Tibial artery (tissue), 4 donors: ENCODE measurements at regions not wholly inside any gene's neighbourhood (a gene's known extent, or its start where the extent isn't known, plus 50 kb on each side); places are given as distances from the start of the nearest gene placed in this dataset.

Experiments
- DNase-seq, 2 donors: peaks; one replicate each; pipeline ENCODE4 v3.0.0-alpha.2; 2019
- H3K27ac ChIP-seq, 2 donors: fragments of 200-600 bp; sonication (generic) in 1 of 2; 1 replicate in 1 of 2; 2 replicates in 1 of 2; pipeline ENCODE4 v1.5.1; 2018 to 2019; ENCODE audit warnings: mild to moderate bottlenecking in 1 of 2
- H3K27me3 ChIP-seq, 2 donors: fragments of 200-600 bp; sonication (generic) in 1 of 2; one replicate each; pipeline versions ENCODE4 v1.5.1 to v1.6.0; 2016 to 2019
- H3K36me3 ChIP-seq, 3 donors: fragments of 200-600 bp; sonication (generic) in 2 of 3; one replicate each; pipeline ENCODE4 v1.5.1; 2016 to 2019; ENCODE audit warnings: mild to moderate bottlenecking in 2 of 3
- H3K4me1 ChIP-seq, 4 donors: fragments of 200-600 bp; sonication (generic) in 2 of 4; 1 replicate in 3 of 4; 2 replicates in 1 of 4; pipeline ENCODE4 v1.5.1; 2016 to 2019
- H3K4me3 ChIP-seq, 2 donors: fragments of 200-600 bp; sonication (generic) in 1 of 2; 1 replicate in 1 of 2; 2 replicates in 1 of 2; pipeline ENCODE4 v1.5.1; 2018 to 2019; ENCODE audit warnings: mild to moderate bottlenecking in 2 of 2
- H3K9me3 ChIP-seq, 3 donors: fragments of 200-600 bp; sonication (generic) in 1 of 3; one replicate each; pipeline ENCODE4 v1.5.1; 2016 to 2019
- CTCF ChIP-seq, 2 experiments: fragments of 200-600 bp in 1 of 2; fragments of 450-650 bp in 1 of 2; IDR thresholded peaks; one replicate each; pipeline ENCODE4 v1.5.1; 2017 to 2019; ENCODE audit warnings: antibody characterized with exemption in 2 of 2, mild to moderate bottlenecking in 1 of 2, moderate library complexity in 1 of 2
- intact Hi-C: fragments of 100-400 bp; cut with DNase I; formaldehyde crosslinking; loops from one replicate; pipeline ENCODE4 v1.15.0; 2023; ENCODE audit warnings: low total_unique reads

GRCh38 chr1:187096689-187097088 is 267.9 kb downstream of the PLA2G4A start:
- H3K9me3 ChIP-seq: no peaks in the 10 kb centered on the region
- DNase-seq: no peak
- intact Hi-C loops: no loop called here
- no peak for TF ChIP-seq CTCF (IDR thresholded peaks at IDR 0.05)
- H3K36me3 ChIP-seq: no peaks in the 10 kb centered on the region
- no peak overlapping the region for H3K4me3 ChIP-seq
- H3K27me3 ChIP-seq: no peaks in the 10 kb centered on the region
- no peak overlapping the region for H3K27ac ChIP-seq
- no peaks in the 10 kb centered on the region for H3K4me1 ChIP-seq

- no peaks in the 10 kb centered on the region for H3K36me3 ChIP-seq
- no peaks in the 10 kb centered on the region for H3K4me1 ChIP-seq
- intact Hi-C loops: no loop called here
- no peak overlapping the region for H3K4me3 ChIP-seq
- TF ChIP-seq CTCF (IDR thresholded peaks at IDR 0.05): no peak
- no peak for DNase-seq
- no peak overlapping the region for H3K27ac ChIP-seq
- no peaks in the 10 kb centered on the region for H3K9me3 ChIP-seq
- H3K27me3 ChIP-seq: no peaks in the 10 kb centered on the region
Measured at GRCh38 chr1:187110351-187110750, 281.6 kb downstream of the PLA2G4A start.

GRCh38 chr1:187114792-187115191 is 286.0 kb downstream of the PLA2G4A start:
- Histone ChIP-seq H3K9me3 (no peaks in the 10 kb centered on the region), H3K4me3 (no peak overlapping the region), H3K27me3 (no peaks in the 10 kb centered on the region), H3K27ac (no peak overlapping the region), H3K36me3 (no peaks in the 10 kb centered on the region), H3K4me1 (no peaks in the 10 kb centered on the region)
- no peak for DNase-seq
- intact Hi-C loops: no loop called here
- TF ChIP-seq CTCF (IDR thresholded peaks at IDR 0.05): no peak

- H3K36me3 ChIP-seq: no peaks in the 10 kb centered on the region
- H3K27ac ChIP-seq: no peak overlapping the region
- H3K4me3 ChIP-seq: no peak overlapping the region
- H3K27me3 ChIP-seq: no peaks in the 10 kb centered on the region
- no peak for TF ChIP-seq CTCF (IDR thresholded peaks at IDR 0.05)
- intact Hi-C loops: no loop called here
- DNase-seq: no peak
- no peaks in the 10 kb centered on the region for H3K9me3 ChIP-seq
- no peaks in the 10 kb centered on the region for H3K4me1 ChIP-seq
Measured at GRCh38 chr1:187121661-187122060, 292.9 kb downstream of the PLA2G4A start.

- H3K4me3 ChIP-seq: no peak overlapping the region
- intact Hi-C loops: no loop called here
- no peaks in the 10 kb centered on the region for H3K27me3 ChIP-seq
- no peaks in the 10 kb centered on the region for H3K9me3 ChIP-seq
- H3K4me1 ChIP-seq: no peaks in the 10 kb centered on the region
- no peak for DNase-seq
- TF ChIP-seq CTCF (IDR thresholded peaks at IDR 0.05): no peak
- no peak overlapping the region for H3K27ac ChIP-seq
- no peaks in the 10 kb centered on the region for H3K36me3 ChIP-seq
Measured at GRCh38 chr1:187122566-187122965, 293.8 kb downstream of the PLA2G4A start.

GRCh38 chr1:187129132-187129531 is 300.4 kb downstream of the PLA2G4A start:
- Histone ChIP-seq H3K36me3 (no peaks in the 10 kb centered on the region), H3K27me3 (no peaks in the 10 kb centered on the region), H3K4me3 (no peak overlapping the region), H3K4me1 (no peaks in the 10 kb centered on the region), H3K27ac (no peak overlapping the region), H3K9me3 (no peaks in the 10 kb centered on the region)
- DNase-seq: no peak
- TF ChIP-seq CTCF (IDR thresholded peaks at IDR 0.05): no peak
- intact Hi-C loops: no loop called here
